IPS-20b (cell line): ENCODE measurements at regions not wholly inside any gene's neighbourhood (a gene's known extent, or its start where the extent isn't known, plus 50 kb on each side); places are given as distances from the start of the nearest gene placed in this dataset.

Experiments
- H3K27ac ChIP-seq: one replicate; pipeline ENCODE4 v1.5.1; 2013; ENCODE audit warnings: low read length
- H3K27me3 ChIP-seq: 2 replicates; pipeline ENCODE4 v1.6.1; 2013; ENCODE audit warnings: mild to moderate bottlenecking, low read length, inconsistent platforms; ENCODE audit not compliant: insufficient read depth
- H3K36me3 ChIP-seq: 2 replicates; pipeline ENCODE4 v1.6.1; 2013; ENCODE audit warnings: low read depth, mild to moderate bottlenecking, inconsistent platforms, low read length, moderate library complexity; ENCODE audit not compliant: insufficient read depth
- H3K4me1 ChIP-seq: 2 replicates; pipeline ENCODE4 v1.6.1; 2013; ENCODE audit warnings: mild to moderate bottlenecking, control low read depth, inconsistent platforms, low read length, moderate library complexity; ENCODE audit not compliant: insufficient read depth
- H3K4me3 ChIP-seq: 2 replicates; pipeline ENCODE4 v1.5.1; 2013; ENCODE audit warnings: mild to moderate bottlenecking, low read length, inconsistent platforms
- H3K9ac ChIP-seq: 2 replicates; pipeline ENCODE4 v1.6.1; 2013; ENCODE audit warnings: low read depth, mild to moderate bottlenecking, inconsistent platforms, low read length, moderate library complexity
- H3K9me3 ChIP-seq: 2 replicates; pipeline ENCODE4 v1.6.1; 2013; ENCODE audit warnings: mild to moderate bottlenecking, low read depth, low read length, inconsistent platforms; ENCODE audit not compliant: insufficient read depth

DNA sequence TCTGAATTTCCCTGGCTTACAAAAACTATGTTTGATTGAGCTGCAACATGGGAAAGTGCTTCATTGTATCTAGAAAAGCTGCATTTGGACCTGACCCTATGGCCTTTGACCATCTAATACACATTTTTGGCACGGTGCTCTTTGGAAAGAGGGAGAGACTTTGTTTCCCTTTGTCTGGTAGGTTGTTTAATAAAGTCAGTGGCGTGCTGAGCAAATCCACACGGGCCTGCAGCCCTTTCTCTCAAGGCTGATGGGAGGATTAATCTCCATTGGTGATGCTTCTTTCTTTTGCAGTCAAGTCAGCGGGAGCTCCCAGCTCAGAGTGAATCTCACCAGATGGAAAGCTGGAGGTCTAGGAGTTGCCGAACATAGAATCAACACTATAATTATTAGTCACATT lies 314.7 kb upstream of the CNR1 start:
- Histone ChIP-seq H3K36me3 (no peaks in the 10 kb centered on the region), H3K4me3 (no peak overlapping the region), H3K27ac (no peak overlapping the region), H3K27me3 (no peaks in the 10 kb centered on the region), H3K9me3 (peaks cover 25% of the 10 kb centered on the region), H3K9ac (no peak overlapping the region), H3K4me1 (no peaks in the 10 kb centered on the region)

DNA sequence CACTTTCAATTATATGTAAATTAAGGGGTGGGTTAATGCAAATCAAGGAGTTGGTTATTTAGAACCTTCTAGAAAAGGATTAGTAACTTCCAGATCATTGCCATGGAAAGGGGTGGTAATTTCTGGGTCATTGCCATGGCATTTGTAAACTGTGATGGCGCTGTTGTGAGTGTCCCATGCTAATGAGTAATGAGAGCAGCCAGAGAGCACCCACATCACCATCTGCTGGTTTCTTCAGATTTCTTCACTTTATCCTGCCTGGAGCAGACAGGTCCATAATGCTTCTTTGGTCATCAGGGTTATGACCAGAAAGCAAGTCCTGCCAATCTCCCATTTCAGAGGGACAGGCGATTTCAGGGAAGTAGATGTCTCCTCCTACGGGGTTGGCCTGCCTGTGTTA lies 311.3 kb upstream of the CNR1 start:
- H3K9ac ChIP-seq, result no peak overlapping the region
- H3K4me1 ChIP-seq, result no peaks in the 10 kb centered on the region; the same call in 1 of the 2 replicates
- H3K9me3 ChIP-seq, result peaks cover 16% of the 10 kb centered on the region
- no peaks in the 10 kb centered on the region for H3K36me3 ChIP-seq
- H3K4me3 ChIP-seq, result no peak overlapping the region
- H3K27me3 ChIP-seq, result no peaks in the 10 kb centered on the region
- no peak overlapping the region for H3K27ac ChIP-seq

DNA sequence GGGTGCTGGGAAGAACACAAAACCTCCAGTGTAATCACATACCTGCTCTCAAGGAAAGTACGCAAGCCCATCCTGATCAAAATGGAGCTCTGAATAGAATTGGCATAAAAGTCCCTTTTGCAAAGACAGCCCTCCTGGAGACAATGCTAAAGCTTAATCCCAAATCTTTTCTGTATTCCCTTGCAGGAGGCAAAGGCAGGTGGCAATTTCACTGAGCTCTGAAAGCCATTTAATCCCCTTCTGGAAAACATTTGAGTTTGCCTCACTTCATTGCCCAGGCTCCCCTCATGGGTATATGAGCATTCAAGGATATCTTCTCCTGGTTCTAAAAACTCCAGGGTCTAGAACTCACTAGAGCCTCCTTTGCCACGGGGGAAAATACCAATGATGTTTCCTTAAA lies 310.2 kb upstream of the CNR1 start:
- H3K27ac ChIP-seq, result no peak overlapping the region
- no peaks in the 10 kb centered on the region; the same call in 1 of the 2 replicates for H3K4me1 ChIP-seq
- H3K36me3 ChIP-seq, result no peaks in the 10 kb centered on the region
- H3K9ac ChIP-seq, result no peak overlapping the region
- H3K9me3 ChIP-seq, result peaks cover 16% of the 10 kb centered on the region
- no peak overlapping the region for H3K4me3 ChIP-seq
- no peaks in the 10 kb centered on the region for H3K27me3 ChIP-seq

DNA sequence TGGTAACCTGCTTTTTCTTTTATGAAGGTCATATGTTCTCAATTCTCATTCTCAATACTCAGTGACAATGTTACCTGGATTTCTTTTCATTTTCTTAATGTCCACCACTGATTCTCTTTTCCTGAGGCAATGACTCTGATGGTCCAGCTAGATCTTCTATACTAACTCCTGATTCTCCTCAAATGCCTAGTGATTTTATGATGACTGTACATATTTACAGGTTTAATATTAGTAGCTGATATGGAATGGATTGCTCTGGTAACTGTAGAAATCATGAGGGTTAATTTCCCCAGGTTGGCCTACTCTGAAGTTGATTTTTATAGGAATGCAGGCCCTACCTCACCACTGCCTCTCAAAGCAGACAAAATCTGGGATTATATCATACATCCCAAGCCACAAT lies 308.6 kb upstream of the CNR1 start:
- H3K9ac ChIP-seq, result no peak overlapping the region
- no peak overlapping the region for H3K4me3 ChIP-seq
- no peak overlapping the region for H3K27ac ChIP-seq
- H3K27me3 ChIP-seq, result no peaks in the 10 kb centered on the region
- H3K36me3 ChIP-seq, result no peaks in the 10 kb centered on the region
- peaks cover 16% of the 10 kb centered on the region for H3K9me3 ChIP-seq
- no peaks in the 10 kb centered on the region; the same call in 1 of the 2 replicates for H3K4me1 ChIP-seq

DNA sequence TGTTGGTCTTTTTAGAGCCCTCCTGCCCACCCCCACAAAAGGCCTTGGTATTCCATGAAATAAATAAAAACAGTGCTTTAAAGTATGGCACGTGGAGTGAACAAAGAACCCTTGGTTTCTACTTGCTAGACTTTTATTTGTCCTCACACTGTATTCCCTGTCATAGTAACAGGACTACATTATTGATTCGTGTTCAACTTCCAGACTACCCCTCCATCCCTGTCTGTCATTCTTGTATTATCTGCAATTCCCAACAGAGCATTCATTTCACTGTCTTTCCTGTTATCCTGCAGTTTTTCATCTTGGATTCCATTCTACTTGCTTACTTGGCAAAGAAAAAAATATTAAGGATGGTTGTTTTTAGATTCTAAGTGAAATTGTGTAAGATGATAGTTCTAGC lies 307.4 kb upstream of the CNR1 start:
- Histone ChIP-seq H3K27ac (no peak overlapping the region), H3K4me3 (no peak overlapping the region), H3K4me1 (no peaks in the 10 kb centered on the region; the same call in 1 of the 2 replicates), H3K9ac (no peak overlapping the region), H3K27me3 (no peaks in the 10 kb centered on the region), H3K9me3 (peaks cover 16% of the 10 kb centered on the region), H3K36me3 (no peaks in the 10 kb centered on the region)

DNA sequence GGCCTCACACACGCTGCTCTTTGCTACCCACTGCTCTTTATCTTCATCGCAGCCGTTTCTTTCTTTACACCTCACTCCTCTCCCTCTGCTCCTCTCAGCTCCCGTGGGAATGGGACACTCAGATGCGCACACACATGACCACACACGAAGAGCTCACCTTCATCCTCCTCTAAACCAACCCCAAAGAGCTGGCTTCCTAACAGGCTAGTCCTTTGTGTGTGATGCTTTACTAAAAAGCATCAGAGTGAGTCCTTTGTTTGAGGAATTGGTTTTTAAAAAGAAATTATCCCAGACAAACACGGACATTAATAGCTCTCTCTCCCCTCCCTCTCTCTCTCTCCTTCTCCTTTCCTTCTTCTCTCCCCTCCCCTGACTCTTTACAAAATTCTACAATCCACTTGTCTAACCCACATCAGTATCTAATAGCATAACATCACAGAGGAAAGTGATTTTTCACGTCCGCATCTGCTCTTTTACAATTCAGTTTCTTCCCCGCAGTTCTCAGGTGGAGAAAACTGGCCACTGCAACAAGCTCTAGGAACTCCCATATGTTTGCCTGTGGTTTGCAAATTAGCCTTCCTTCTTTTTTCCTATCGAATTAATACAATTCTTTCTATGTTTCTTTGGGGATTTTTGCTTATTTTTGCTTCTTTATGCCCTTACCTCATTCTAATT lies 306.8 kb upstream of the CNR1 start:
- Histone ChIP-seq H3K4me1 (no peaks in the 10 kb centered on the region; the same call in 1 of the 2 replicates), H3K9me3 (peaks cover 12% of the 10 kb centered on the region), H3K27ac (no peak overlapping the region), H3K27me3 (no peaks in the 10 kb centered on the region), H3K36me3 (no peaks in the 10 kb centered on the region), H3K4me3 (no peak overlapping the region), H3K9ac (no peak overlapping the region)

DNA sequence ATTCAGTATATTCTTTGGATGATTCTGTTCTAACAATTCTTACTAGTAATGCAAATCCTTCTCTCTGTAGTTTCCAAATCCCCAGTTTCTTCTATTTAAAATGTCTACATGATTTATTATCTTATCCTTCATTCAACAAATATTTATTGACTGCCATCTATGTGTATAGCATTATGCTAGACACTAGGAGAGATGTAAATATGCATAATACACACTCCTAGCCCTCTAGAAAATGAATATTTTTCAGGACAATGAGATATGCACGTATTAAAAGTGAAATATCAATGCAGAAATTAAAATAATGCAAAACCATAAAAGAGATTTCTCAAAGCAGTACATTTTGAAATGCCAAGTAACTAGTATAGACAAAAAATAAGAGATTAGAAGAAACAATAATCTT lies 293.5 kb upstream of the CNR1 start:
- no peak overlapping the region for H3K27ac ChIP-seq
- H3K9me3 ChIP-seq, result no peaks in the 10 kb centered on the region; the same call in 1 of the 2 replicates
- no peaks in the 10 kb centered on the region for H3K36me3 ChIP-seq
- no peaks in the 10 kb centered on the region for H3K4me1 ChIP-seq
- H3K4me3 ChIP-seq, result no peak overlapping the region
- no peak overlapping the region for H3K9ac ChIP-seq
- no peaks in the 10 kb centered on the region for H3K27me3 ChIP-seq

DNA sequence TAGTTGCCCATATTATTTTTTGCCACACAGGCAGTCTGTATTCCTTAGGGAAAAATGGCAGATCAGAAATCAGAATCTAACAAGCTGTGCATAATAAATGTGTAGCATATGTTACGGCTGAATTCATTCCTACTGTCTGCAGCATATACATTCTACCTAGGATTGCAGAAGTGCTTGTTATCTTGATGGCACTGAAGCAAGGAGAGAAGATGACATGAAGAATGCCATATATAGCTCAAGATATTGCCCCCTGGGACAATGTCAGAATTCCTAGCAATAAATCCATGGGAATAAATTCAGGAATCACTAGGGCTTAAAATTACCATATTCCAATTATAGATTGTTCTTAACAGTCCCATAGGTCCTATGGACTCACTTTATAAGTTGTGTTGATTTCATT lies 293.0 kb upstream of the CNR1 start:
- Histone ChIP-seq H3K4me3 (no peak overlapping the region), H3K4me1 (no peaks in the 10 kb centered on the region), H3K9me3 (no peaks in the 10 kb centered on the region; the same call in 1 of the 2 replicates), H3K9ac (no peak overlapping the region), H3K27ac (no peak overlapping the region), H3K36me3 (no peaks in the 10 kb centered on the region), H3K27me3 (no peaks in the 10 kb centered on the region)

DNA sequence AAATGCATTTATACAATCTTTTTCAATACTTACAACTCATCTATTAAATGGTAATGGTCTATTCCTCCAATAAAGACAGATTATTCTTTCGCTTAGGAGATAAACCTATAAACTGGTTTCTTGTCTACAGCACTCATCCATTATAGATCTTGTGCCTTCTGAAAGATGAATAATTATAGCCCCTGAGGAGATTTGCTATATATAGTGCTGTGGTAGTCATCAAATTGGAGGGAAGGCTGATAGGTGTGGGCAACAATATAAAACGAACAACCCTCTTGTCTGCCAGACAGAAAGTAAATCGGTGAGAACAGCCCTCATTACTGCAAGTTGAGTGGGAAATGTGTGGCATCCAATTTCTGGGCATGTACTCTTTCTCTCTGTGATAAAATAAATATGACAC lies 292.5 kb upstream of the CNR1 start:
- no peaks in the 10 kb centered on the region for H3K4me1 ChIP-seq
- H3K9ac ChIP-seq, result no peak overlapping the region
- no peak overlapping the region for H3K4me3 ChIP-seq
- H3K27ac ChIP-seq, result no peak overlapping the region
- no peaks in the 10 kb centered on the region for H3K27me3 ChIP-seq
- no peaks in the 10 kb centered on the region; the same call in 1 of the 2 replicates for H3K9me3 ChIP-seq
- H3K36me3 ChIP-seq, result no peaks in the 10 kb centered on the region

DNA sequence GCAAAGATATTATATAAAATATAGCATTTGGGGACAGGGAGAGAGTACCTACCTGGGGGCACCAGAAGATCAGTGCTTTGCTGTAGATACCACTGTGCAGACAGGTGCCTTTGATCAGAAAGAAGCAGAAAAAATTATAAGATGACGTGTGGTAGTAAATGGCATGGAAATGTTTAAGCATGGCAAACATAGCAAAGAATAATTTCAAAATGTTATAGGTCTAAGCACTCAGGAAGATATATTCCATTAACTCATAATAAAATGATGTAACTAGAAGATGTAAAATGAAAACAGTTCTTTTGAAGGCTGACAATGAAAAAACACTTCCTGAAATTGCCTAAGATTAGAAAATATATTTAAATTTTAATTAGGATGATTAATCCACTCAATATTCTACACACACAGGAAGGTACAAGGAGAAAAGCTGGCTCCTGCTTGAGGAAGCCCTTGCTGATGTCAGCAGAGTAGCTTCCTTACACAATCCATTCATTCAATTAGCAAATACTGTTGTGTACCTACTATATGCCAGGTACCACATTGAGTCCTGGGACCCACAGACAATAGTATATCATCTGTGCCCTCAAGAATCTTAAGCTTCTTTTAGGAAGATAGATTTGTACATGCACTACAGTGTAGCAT lies 290.2 kb upstream of the CNR1 start:
- H3K27ac ChIP-seq, result no peak overlapping the region
- H3K27me3 ChIP-seq, result no peaks in the 10 kb centered on the region
- H3K9ac ChIP-seq, result no peak overlapping the region
- no peaks in the 10 kb centered on the region for H3K36me3 ChIP-seq
- H3K9me3 ChIP-seq, result no peaks in the 10 kb centered on the region
- H3K4me1 ChIP-seq, result no peaks in the 10 kb centered on the region
- no peak overlapping the region for H3K4me3 ChIP-seq

DNA sequence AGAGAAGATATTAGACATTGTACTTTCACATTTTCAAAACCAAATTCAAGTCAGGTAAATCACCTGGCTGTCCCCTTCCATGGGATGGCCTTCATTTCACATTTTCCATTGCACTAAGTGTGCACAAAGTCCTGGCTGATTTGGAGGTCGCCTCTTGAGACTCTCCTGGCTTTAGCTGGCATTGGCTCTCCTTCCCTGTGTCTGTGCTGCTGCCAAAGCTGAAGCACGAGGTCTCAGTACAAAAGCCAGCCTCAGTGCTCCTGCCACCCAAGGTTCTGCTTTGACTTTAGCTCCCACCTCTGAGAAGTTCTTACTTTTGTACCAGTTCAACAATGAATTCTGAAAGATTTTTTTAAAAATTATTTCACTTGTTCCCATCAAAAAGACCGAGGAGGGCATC lies 289.2 kb upstream of the CNR1 start:
- Histone ChIP-seq H3K9ac (no peak overlapping the region), H3K9me3 (no peaks in the 10 kb centered on the region), H3K36me3 (no peaks in the 10 kb centered on the region), H3K27me3 (no peaks in the 10 kb centered on the region), H3K4me1 (no peaks in the 10 kb centered on the region), H3K27ac (no peak overlapping the region), H3K4me3 (no peak overlapping the region)

DNA sequence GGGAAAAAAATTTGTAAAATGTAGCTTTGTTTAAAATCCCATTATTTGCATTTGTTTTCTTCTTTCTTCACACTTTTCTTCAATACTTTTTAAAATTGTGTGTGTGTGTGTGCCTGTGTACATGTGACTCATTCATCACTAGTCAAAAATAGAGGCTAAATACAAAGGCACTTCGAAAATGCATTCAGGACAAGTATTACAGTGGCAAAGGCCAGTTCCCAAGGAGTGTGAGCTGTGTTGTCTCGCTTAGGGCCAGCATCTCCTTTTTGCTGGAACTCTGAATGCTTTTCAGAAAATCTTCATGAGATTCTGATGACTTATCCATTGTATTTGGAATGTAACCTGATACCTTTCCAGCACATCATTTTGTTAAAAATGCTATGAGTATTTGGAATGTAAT lies 288.5 kb upstream of the CNR1 start:
- Histone ChIP-seq H3K27me3 (no peaks in the 10 kb centered on the region), H3K9ac (no peak overlapping the region), H3K27ac (no peak overlapping the region), H3K36me3 (no peaks in the 10 kb centered on the region), H3K4me3 (no peak overlapping the region), H3K9me3 (no peaks in the 10 kb centered on the region), H3K4me1 (no peaks in the 10 kb centered on the region)
